GM10266 (cell line): ENCODE measurements at regions not wholly inside any gene's neighbourhood (a gene's known extent, or its start where the extent isn't known, plus 50 kb on each side); places are given as distances from the start of the nearest gene placed in this dataset.

ENCODE experiments used
- DNase-seq: peaks from one replicate; pipeline ENCODE4 v3.0.0; 2012; ENCODE audit errors: extremely low spot score
- TF ChIP-seq, protein P1 (sequence below): IDR thresholded peaks from 2 replicates; pipeline ENCODE4 v1.5.1; 2012; ENCODE audit warnings: mild to moderate bottlenecking, low read depth; ENCODE audit not compliant: control insufficient read depth, insufficient read depth; ENCODE audit errors: missing control alignments

- no peak for DNase-seq
- TF ChIP-seq, protein P1, sequence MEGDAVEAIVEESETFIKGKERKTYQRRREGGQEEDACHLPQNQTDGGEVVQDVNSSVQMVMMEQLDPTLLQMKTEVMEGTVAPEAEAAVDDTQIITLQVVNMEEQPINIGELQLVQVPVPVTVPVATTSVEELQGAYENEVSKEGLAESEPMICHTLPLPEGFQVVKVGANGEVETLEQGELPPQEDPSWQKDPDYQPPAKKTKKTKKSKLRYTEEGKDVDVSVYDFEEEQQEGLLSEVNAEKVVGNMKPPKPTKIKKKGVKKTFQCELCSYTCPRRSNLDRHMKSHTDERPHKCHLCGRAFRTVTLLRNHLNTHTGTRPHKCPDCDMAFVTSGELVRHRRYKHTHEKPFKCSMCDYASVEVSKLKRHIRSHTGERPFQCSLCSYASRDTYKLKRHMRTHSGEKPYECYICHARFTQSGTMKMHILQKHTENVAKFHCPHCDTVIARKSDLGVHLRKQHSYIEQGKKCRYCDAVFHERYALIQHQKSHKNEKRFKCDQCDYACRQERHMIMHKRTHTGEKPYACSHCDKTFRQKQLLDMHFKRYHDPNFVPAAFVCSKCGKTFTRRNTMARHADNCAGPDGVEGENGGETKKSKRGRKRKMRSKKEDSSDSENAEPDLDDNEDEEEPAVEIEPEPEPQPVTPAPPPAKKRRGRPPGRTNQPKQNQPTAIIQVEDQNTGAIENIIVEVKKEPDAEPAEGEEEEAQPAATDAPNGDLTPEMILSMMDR: no peak
Observed at GRCh38 chr2:22822835-22823234, 562.1 kb upstream of the KLHL29 start.

GRCh38 chr2:22824618-22825017 is 560.4 kb upstream of the KLHL29 start:
- TF ChIP-seq, protein P1: no peak
- DNase-seq: no peak

GRCh38 chr2:22826703-22827102 is 558.3 kb upstream of the KLHL29 start:
- TF ChIP-seq, protein P1: no peak

DNA sequence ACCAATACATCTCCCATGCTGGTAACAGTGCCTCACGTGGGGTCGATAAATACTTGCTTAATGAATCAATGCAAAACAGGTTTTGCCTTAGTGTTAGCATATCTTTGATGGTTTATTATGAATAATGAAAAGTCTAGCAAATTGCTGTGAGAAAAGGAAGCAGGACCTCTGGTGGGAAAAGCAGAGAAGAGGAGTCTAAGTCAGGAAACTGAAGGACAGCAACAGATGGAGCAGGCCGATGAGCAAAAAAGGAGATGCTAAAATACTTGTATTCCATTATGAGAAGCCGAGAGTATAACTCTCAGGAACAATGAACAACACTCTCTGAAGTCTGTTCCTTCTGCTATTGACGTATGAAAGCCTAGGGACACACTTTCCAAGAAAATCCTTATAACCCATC is 555.2 kb upstream of the KLHL29 start:
- TF ChIP-seq, protein P1: no peak
- no peak for DNase-seq

More at GRCh38 chr2:22826703-22827102, 558.3 kb upstream of the KLHL29 start:
- DNase-seq: no peak

- no peak for DNase-seq
- TF ChIP-seq, protein P1: no peak
Observed at GRCh38 chr2:22832196-22832595, 552.8 kb upstream of the KLHL29 start.

GRCh38 chr2:22838461-22838860 is 546.5 kb upstream of the KLHL29 start:
- DNase-seq: no peak
- TF ChIP-seq, protein P1: no peak

- TF ChIP-seq, protein P1: no peak
- no peak for DNase-seq
Observed at GRCh38 chr2:22842205-22842869, 542.6 kb upstream of the KLHL29 start.
